ENCODE measurements at regions not wholly inside any gene's neighbourhood (a gene's known extent, or its start where the extent isn't known, plus 50 kb on each side); places are given as distances from the start of the nearest gene placed in this dataset.

DNA sequence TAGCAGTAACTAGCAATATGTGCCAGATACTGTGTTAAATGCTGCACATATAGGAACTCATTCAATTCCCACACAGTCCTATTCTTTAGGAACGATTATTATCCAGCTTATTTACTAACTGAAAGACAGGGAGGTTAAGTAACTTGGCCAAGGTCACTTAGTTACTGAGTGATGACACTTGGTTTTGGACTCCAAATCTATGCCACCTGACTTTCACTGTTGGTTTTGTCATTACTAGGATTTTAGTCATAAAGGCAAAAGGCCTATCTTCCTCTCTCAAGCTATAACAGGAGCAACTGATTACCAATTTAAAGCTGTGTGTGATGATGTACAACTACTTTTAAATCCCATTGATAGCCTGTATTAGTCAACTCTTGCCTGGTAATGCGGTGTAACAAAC lies 138.9 kb upstream of the STX18 start:
- TF ChIP-seq, protein P1, sequence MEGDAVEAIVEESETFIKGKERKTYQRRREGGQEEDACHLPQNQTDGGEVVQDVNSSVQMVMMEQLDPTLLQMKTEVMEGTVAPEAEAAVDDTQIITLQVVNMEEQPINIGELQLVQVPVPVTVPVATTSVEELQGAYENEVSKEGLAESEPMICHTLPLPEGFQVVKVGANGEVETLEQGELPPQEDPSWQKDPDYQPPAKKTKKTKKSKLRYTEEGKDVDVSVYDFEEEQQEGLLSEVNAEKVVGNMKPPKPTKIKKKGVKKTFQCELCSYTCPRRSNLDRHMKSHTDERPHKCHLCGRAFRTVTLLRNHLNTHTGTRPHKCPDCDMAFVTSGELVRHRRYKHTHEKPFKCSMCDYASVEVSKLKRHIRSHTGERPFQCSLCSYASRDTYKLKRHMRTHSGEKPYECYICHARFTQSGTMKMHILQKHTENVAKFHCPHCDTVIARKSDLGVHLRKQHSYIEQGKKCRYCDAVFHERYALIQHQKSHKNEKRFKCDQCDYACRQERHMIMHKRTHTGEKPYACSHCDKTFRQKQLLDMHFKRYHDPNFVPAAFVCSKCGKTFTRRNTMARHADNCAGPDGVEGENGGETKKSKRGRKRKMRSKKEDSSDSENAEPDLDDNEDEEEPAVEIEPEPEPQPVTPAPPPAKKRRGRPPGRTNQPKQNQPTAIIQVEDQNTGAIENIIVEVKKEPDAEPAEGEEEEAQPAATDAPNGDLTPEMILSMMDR (IDR thresholded peaks at IDR 0.05; ENCODE audit: insufficient read depth, missing control alignments): no peak
- FAIRE-seq (no peak), DNase-seq (ENCODE audit: insufficient read length, low spot score) (no peak)

DNA sequence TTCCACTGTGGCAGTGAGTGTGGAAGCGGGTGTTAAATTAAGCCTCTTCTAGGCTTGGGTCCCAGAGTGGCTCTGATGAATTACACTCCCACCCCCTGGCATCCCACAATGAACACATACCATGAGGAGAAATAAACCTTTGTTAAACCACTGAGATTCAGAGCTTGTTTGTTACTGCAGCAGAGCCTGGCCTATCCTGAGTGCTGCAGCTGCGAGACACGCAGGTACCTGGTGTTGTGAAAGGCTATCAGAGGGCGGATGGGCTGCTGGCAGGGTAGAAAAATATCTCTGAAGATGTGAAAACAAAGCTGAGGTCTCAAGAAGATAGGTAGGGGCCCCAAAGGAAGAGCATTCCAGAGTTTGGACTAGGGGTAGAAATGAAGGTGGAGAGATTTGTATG lies 138.4 kb upstream of the STX18 start:
- no peak for FAIRE-seq
- DNase-seq (ENCODE audit: insufficient read length, low spot score): no peak
- TF ChIP-seq, protein P1 (IDR thresholded peaks at IDR 0.05; ENCODE audit: insufficient read depth, missing control alignments): no peak

DNA sequence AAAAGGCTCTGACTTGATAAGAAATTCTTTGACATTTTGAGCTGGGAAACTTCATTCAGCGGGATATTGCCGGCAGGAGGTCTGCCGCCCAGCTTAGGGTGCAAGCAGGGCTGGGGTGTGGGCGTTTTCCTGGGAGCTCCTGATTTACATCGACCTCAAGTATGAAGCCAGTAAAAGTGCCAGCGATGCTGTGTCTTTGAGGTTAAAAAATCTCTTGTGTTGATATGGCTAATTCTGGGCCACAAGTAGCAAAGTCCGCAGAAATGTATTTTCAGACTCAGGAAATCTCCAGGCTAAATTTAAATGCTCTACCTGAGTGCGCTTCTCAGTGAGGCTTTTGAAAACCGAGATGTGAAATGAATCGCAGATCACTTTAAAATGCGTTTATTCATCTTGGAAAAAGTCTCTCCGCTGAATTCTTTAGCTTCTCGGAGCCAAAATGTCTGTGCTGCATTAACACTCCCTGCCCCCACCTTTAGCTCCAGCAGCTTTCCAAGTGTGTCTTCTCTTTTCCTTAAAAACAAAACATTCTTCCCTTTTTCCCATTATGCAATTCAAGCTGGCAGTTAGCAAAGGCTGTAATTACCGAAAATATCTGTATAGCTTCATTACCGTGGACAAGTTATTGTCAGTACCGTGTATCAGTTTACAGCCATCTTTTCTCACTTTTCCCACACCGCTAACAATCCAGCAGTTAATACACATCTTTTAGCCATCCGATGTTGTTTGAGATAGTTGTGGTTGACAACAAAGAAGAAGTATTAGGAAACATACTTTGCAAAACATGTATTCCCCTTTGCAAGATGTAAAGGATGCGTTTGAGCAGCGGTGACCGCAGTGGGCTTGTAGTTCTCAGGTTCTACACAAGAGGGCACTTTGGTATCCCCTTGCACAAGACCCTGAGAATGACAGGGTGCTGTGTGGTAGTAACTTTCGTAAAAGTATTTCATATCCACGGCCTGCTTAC lies 136.0 kb upstream of the STX18 start:
- no peak for DNase-seq (ENCODE audit: insufficient read length, low spot score)
- TF ChIP-seq, protein P1 (IDR thresholded peaks at IDR 0.05; ENCODE audit: insufficient read depth, missing control alignments): peak; percentile 73
- peak; percentile 61 for FAIRE-seq

DNA sequence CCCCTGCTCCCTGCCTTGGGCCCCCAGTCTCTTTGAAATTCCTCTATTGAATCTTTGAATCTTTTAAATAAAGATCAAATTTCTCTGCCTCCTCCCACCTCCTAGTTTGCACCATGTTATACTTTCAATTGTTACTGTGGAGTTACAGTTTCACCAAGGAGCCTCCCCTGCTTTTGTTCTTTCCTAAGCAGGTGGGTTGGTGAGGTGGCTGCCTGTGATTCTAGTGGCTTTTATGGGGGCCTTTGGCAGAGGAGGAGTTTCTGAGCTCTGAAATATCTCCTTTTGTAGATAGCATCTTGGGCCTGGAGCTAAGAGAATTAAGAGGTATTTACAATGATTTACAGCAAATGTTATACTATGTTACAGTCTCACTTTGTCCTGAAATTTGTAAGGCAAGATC lies 133.8 kb upstream of the STX18 start:
- DNase-seq (ENCODE audit: insufficient read length, low spot score) (no peak), FAIRE-seq (no peak)
- TF ChIP-seq, protein P1 (IDR thresholded peaks at IDR 0.05; ENCODE audit: insufficient read depth, missing control alignments): no peak

DNA sequence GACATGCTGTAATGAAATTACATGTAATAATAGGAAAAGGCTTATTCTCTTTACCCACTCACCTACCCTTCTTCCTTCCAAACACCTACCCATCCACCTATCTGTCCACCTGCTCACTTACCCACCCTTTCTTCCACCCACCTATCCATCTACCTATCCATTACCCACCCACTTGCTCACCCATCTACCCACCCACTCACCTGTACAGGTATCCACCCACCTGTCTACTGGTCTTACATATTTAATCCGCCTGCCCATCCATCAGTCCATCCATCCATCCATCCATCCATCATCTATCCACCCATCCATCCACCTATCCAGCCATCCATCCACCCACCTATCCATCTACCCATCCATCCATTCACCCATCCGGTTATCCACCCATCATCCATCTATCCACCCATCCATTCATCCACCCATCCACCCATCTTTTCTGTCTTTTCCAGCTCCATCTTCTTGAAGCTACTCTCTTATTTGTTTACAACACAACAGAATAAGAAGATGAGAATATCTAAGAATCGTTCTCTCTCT lies 133.3 kb upstream of the STX18 start:
- DNase-seq (ENCODE audit: insufficient read length, low spot score) (no peak), FAIRE-seq (no peak)
- TF ChIP-seq, protein P1 (IDR thresholded peaks at IDR 0.05; ENCODE audit: insufficient read depth, missing control alignments): no peak

DNA sequence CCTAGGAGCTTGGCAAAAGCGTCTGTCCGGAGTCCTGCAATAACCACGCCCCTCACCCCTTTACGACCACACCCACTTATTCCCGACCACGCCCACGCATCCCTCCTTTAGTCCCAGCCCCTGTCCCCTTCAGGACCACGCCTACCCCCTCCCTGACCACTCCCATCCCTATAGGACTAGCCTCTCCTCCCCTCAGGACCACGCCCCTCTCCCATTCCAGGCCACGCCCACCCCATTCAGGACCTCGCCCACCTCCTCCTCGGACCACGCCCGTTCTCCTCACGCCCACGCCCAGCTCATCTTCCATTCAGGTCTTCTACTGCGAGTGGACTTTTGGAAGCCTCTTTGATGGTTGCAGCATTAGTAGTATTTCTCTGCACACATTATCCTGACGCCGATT lies 131.2 kb upstream of the STX18 start:
- no peak for FAIRE-seq
- TF ChIP-seq, protein P1 (IDR thresholded peaks at IDR 0.05; ENCODE audit: insufficient read depth, missing control alignments): no peak

DNA sequence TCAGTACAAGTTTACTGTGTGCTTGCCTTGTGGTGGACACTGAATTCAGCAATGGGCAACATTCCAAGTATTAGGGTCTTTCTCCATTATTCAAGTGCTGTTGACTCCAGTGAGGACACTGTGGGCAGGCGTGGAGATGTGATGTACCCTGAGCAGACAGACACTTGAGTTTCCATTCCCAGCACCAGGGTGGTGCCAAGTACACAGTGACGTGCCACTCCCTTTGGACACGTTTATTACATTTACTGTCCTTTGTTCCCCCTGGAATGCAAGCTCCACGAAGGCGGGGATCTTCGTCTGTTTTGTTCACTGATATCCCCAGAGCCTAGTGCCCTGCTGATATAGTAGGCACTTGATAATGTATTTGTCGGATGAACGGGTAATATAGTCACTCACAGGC lies 130.6 kb upstream of the STX18 start:
- FAIRE-seq (no peak), DNase-seq (ENCODE audit: insufficient read length, low spot score) (no peak)
- TF ChIP-seq, protein P1 (IDR thresholded peaks at IDR 0.05; ENCODE audit: insufficient read depth, missing control alignments): no peak

More for the DNA sequence above, 131.2 kb upstream of the STX18 start:
- DNase-seq (ENCODE audit: insufficient read length, low spot score): no peak
